K562 (cell line): ENCODE measurements at regions not wholly inside any gene's neighbourhood (a gene's known extent, or its start where the extent isn't known, plus 50 kb on each side); places are given as distances from the start of the nearest gene placed in this dataset.

Experiments used
- ATAC-seq: fragments of 200-7000 bp; cut with Tn5 transposase; 3 replicates; pipeline ENCODE4 v1.9.1; 2020; ENCODE audit warnings: moderate library complexity
- BruUV-seq: library from RNA; stranded (reverse); fragments of 400-500 nt; replicated peaks from 2 replicates; lab custom pipeline; 2021; lab: Mats Ljungman, UMichigan
- CTCF ChIA-PET: fragments of 300-600 bp; formaldehyde crosslinking; extraction: SDS; loops from one replicate; lab custom pipeline; 2021; ENCODE audit warnings: low intra/inter-chr PET ratio; lab: Yijun Ruan, JAX
- POLR2A ChIA-PET: fragments of 300-600, 350-650 bp; sonication (Branson Sonifier 250); formaldehyde crosslinking; extraction: SDS; loops from one replicate; lab custom pipeline; 2021; ENCODE audit warnings: antibody characterized with exemption, inconsistent platforms; lab: Yijun Ruan, JAX
- DNase-seq, 4 experiments: peaks; one replicate each; pipeline versions ENCODE4 v3.0.0 to v3.0.0-alpha.2; 2011 to 2018; ENCODE audit warnings: low spot score in 3 of 4, mixed read lengths in 3 of 4; ENCODE audit errors: extremely low read depth in 1 of 4
- FAIRE-seq: peaks from 2 replicates; lab custom pipeline; 2011; peaks lifted over from hg19 to GRCh38; lab: Jason Lieb, UNC
- H2AFZ ChIP-seq: 2 replicates; pipeline ENCODE4 v1.6.0; 2011; ENCODE audit warnings: low read depth, low read length, control low read depth, inconsistent platforms
- H3K27ac ChIP-seq: fragments of 200-600 bp; 3 replicates; pipeline ENCODE4 v1.8.0; 2011; ENCODE audit warnings: low read depth, mild to moderate bottlenecking, control low read depth, inconsistent platforms, low read length, moderate library complexity, mixed read lengths; ENCODE audit errors: extremely low read depth
- H3K27me3 ChIP-seq, 2 experiments: fragments of 300-600 bp in 1 of 2; 2 replicates in 1 of 2; 3 replicates in 1 of 2; pipeline versions ENCODE4 v1.6.0 to v1.8.0; 2011; ENCODE audit warnings: inconsistent platforms in 2 of 2, low read length in 2 of 2, mild to moderate bottlenecking in 1 of 2, mixed read lengths in 1 of 2, moderate library complexity in 1 of 2; ENCODE audit not compliant: control insufficient read depth in 2 of 2, insufficient read depth in 2 of 2
- H3K36me3 ChIP-seq: fragments of 300-600 bp; 3 replicates; pipeline ENCODE4 v1.8.0; 2011; ENCODE audit warnings: mild to moderate bottlenecking, low read length, inconsistent platforms; ENCODE audit not compliant: control insufficient read depth, insufficient read depth
- H3K4me1 ChIP-seq, 2 experiments: fragments of 200-600 bp in 1 of 2; replicated peaks in 1 of 2; 2 replicates in 1 of 2; 3 replicates in 1 of 2; pipeline versions ENCODE4 v1.5.1 to v1.8.0; 2011; ENCODE audit warnings: inconsistent platforms in 2 of 2, low read length in 2 of 2, mild to moderate bottlenecking in 1 of 2, mixed read lengths in 1 of 2, moderate library complexity in 1 of 2; ENCODE audit not compliant: control insufficient read depth in 2 of 2, insufficient read depth in 2 of 2
- H3K4me2 ChIP-seq: 2 replicates; pipeline ENCODE4 v1.6.1; 2011; ENCODE audit warnings: low read length, control low read depth, inconsistent platforms, mixed read lengths; ENCODE audit not compliant: insufficient read depth
- H3K4me3 ChIP-seq: fragments of 200-600 bp; sonication (generic), shearing (Covaris generic); 2 replicates; pipeline ENCODE4 v1.5.1; 2016; ENCODE audit warnings: control low read depth, inconsistent platforms
- H3K79me2 ChIP-seq: fragments of 200-600 bp; 3 replicates; pipeline ENCODE4 v1.8.0; 2011; ENCODE audit warnings: low read length, inconsistent platforms; ENCODE audit not compliant: control insufficient read depth, insufficient read depth
- H3K9ac ChIP-seq, 2 experiments: 2 replicates each; pipeline versions ENCODE4 v1.6.0 to v1.6.1; 2011; ENCODE audit warnings: low read depth in 2 of 2, low read length in 2 of 2, control low read depth in 1 of 2, inconsistent platforms in 1 of 2, mild to moderate bottlenecking in 1 of 2, mixed read lengths in 1 of 2; ENCODE audit not compliant: insufficient read depth in 1 of 2
- H3K9me1 ChIP-seq: one replicate; pipeline ENCODE4 v1.6.0; 2011; ENCODE audit warnings: inconsistent platforms, mild to moderate bottlenecking, low read length, moderate library complexity; ENCODE audit not compliant: control insufficient read depth, insufficient read depth
- H3K9me3 ChIP-seq: replicated peaks from 2 replicates; pipeline ENCODE4 v1.5.1; 2011; ENCODE audit warnings: low read depth, low read length, inconsistent platforms; ENCODE audit not compliant: control insufficient read depth, insufficient read depth
- H4K20me1 ChIP-seq: replicated peaks from 2 replicates; pipeline ENCODE4 v1.6.1; 2011; ENCODE audit warnings: low read length, inconsistent platforms, mixed read lengths; ENCODE audit not compliant: control insufficient read depth, insufficient read depth
- BRF1 ChIP-seq: IDR thresholded peaks from 3 replicates; pipeline ENCODE4 v1.6.1; 2011; ENCODE audit warnings: borderline replicate concordance, mild to moderate bottlenecking; ENCODE audit not compliant: insufficient read length; ENCODE audit errors: extremely low read depth
- COPS2 ChIP-seq: fragments of 450-650 bp; conservative IDR thresholded peaks from 2 replicates; pipeline ENCODE4 v1.6.1; 2016; ENCODE audit warnings: mild to moderate bottlenecking, moderate library complexity
- DEAF1 ChIP-seq: fragments of 450-650 bp; formaldehyde crosslinking; IDR thresholded peaks from 2 replicates; pipeline ENCODE4 v1.4.0; 2020; ENCODE audit warnings: mild to moderate bottlenecking, moderate library complexity
- EGR1 ChIP-seq: fragments of 450-650 bp; conservative IDR thresholded peaks from 2 replicates; pipeline ENCODE4 v1.6.1; 2017; ENCODE audit warnings: mild to moderate bottlenecking
- NFE2 ChIP-seq: IDR thresholded peaks from 2 replicates; pipeline ENCODE4 v1.6.1; 2014; ENCODE audit warnings: antibody characterized with exemption, low read depth
- PKNOX1 ChIP-seq: fragments of 450-650 bp; IDR thresholded peaks from 2 replicates; pipeline ENCODE4 v1.6.1; 2016
- PPARD ChIP-seq: fragments of 250-450 bp; sonication (Bioruptor Pico); IDR thresholded peaks from 2 replicates; pipeline ENCODE4 v1.8.0; 2022; ENCODE audit warnings: inconsistent platforms, mild to moderate bottlenecking, moderate library complexity
- RBBP5 ChIP-seq: fragments of 200-600 bp; sonication (generic); IDR thresholded peaks from 2 replicates; pipeline ENCODE4 v1.6.1; 2012; ENCODE audit warnings: borderline replicate concordance, mild to moderate bottlenecking, low read length, control low read depth, inconsistent platforms; ENCODE audit not compliant: insufficient read depth, poor library complexity, severe bottlenecking
- TGIF2 ChIP-seq: sonication (generic); formaldehyde crosslinking; IDR thresholded peaks from 2 replicates; pipeline ENCODE4 v1.8.1; 2022; ENCODE audit warnings: mild to moderate bottlenecking, missing genetic modification reagents, moderate library complexity
- ZFP1 ChIP-seq: fragments of 450-650 bp; formaldehyde crosslinking; IDR thresholded peaks from 2 replicates; pipeline ENCODE4 v1.4.0; 2020; ENCODE audit warnings: mild to moderate bottlenecking, mixed read lengths
- ZNF561 ChIP-seq: fragments of 450-650 bp; formaldehyde crosslinking; conservative IDR thresholded peaks from 2 replicates; pipeline ENCODE4 v1.4.0; 2020; ENCODE audit warnings: mild to moderate bottlenecking, moderate library complexity
- WGBS: fragments of 100-300 bp; shearing (Covaris generic); methylation state at CpG from one replicate; pipeline ENCODE4 v1.1.6; 2016; ENCODE audit warnings: low coverage, mixed read lengths; ENCODE audit not compliant: insufficient coverage; ENCODE audit errors: missing lambda C conversion rate; 5-methylcytosine and 5-hydroxymethylcytosine counted together
- in situ Hi-C: fragments of 300-500 bp; cut with MboI; formaldehyde crosslinking; loops from 4 replicates; pipeline ENCODE4 v1.15.0; 2018; ENCODE audit warnings: inconsistent platforms, mixed read lengths
- intact Hi-C: fragments of 100-400 bp; cut with micrococcal nuclease; formaldehyde crosslinking; loops from 2 replicates; pipeline ENCODE4 v1.14.2; 2022

GRCh38 chr12:54704202-54704601 lies 56.0 kb upstream of the DCD start:
- H3K9ac ChIP-seq = no peak overlapping the region
- H3K4me1 ChIP-seq = no peaks in the 10 kb centered on the region
- in situ Hi-C loops (no loop called here), intact Hi-C loops (loop anchor here (2.0 to 5.0 kb wide), 3 partner anchors 253 to 439 kb away; no protein-coding TSS in a partner anchor)
- TF ChIP-seq ZNF561 (CRISPR knock-in tag) (no peak), COPS2 (no peak), NFE2 (peak; percentile 49; the same call in 1 of the 2 replicates)
- no peaks in the 10 kb centered on the region for H3K9me3 ChIP-seq
- ATAC-seq (no peak), FAIRE-seq (no peak), DNase-seq (no peak)
- 0% methylated on average over 8 of the region's 8 CpGs for WGBS
- BruUV-seq = no TSS peak
- POLR2A ChIA-PET = no interaction called here
- CTCF ChIA-PET = interaction anchor here (0.9 to 1.1 kb wide), 2 partner anchors 253 to 369 kb away, joined by 3 read pairs; no protein-coding TSS in a partner anchor
- no peak overlapping the region for H3K27ac ChIP-seq
- no peak overlapping the region for H3K4me2 ChIP-seq
- no peaks in the 10 kb centered on the region for H3K27me3 ChIP-seq
- H2AFZ ChIP-seq = no peak overlapping the region
- no peaks in the 10 kb centered on the region for H3K9me1 ChIP-seq
- H4K20me1 ChIP-seq = no peaks in the 10 kb centered on the region
- no peaks in the 10 kb centered on the region for H3K36me3 ChIP-seq
- H3K79me2 ChIP-seq = no peaks in the 10 kb centered on the region
- no peak overlapping the region for H3K4me3 ChIP-seq

- H4K20me1 ChIP-seq = no peaks in the 10 kb centered on the region
- H3K9ac ChIP-seq = no peak overlapping the region
- WGBS = 0% methylated on average over 2 of the region's 2 CpGs
- ChIA-PET CTCF (interaction anchor here (0.6 to 2.5 kb wide), 6 partner anchors 256 to 917 kb away, joined by 3 to 18 read pairs (median 4); no protein-coding TSS in a partner anchor), POLR2A (interaction anchor here (1.0 to 1.1 kb wide), 2 partner anchors 10 to 366 kb away, joined by 3 read pairs; no protein-coding TSS in a partner anchor)
- no TSS peak for BruUV-seq
- H3K4me3 ChIP-seq = no peak overlapping the region
- H3K27me3 ChIP-seq = no peaks in the 10 kb centered on the region; a peak in 1 of 5 replicates
- no peak overlapping the region for H2AFZ ChIP-seq
- H3K4me1 ChIP-seq = no peaks in the 10 kb centered on the region
- FAIRE-seq (peak; percentile 86), DNase-seq (peak; percentile 26 to 66 (median 35)), ATAC-seq (peak; percentile 76)
- in situ Hi-C loops = no loop called here
- H3K27ac ChIP-seq = no peak overlapping the region
- H3K4me2 ChIP-seq = no peak overlapping the region
- H3K9me3 ChIP-seq = no peaks in the 10 kb centered on the region
- intact Hi-C loops = loop anchor here (5.0 kb wide), 2 partner anchors 255 to 370 kb away; no protein-coding TSS in a partner anchor
- no peaks in the 10 kb centered on the region for H3K36me3 ChIP-seq
- no peaks in the 10 kb centered on the region for H3K9me1 ChIP-seq
- no peaks in the 10 kb centered on the region for H3K79me2 ChIP-seq
- no peak for TF ChIP-seq BRF1
- no peak for TF ChIP-seq RBBP5
- TF ChIP-seq PPARD = no peak
- TF ChIP-seq PKNOX1 = 0 out of 2 replicates have a peak, but pooled peaks have one; percentile 40
- no peak for TF ChIP-seq ZFP1 (CRISPR knock-in tag)
- TF ChIP-seq TGIF2 (CRISPR knock-in tag) = no peak
- TF ChIP-seq DEAF1 (CRISPR knock-in tag) = peak; percentile 56
- no peak for TF ChIP-seq EGR1
Measured at GRCh38 chr12:54701940-54702592, 53.9 kb upstream of the DCD start.
